ENCODE measurements at regions not wholly inside any gene's neighbourhood (a gene's known extent, or its start where the extent isn't known, plus 50 kb on each side); places are given as distances from the start of the nearest gene placed in this dataset.

GRCh38 chr4:66629927-66630326, 915.4 kb downstream of the CENPC start:
- TF ChIP-seq CTCF (IDR thresholded peaks at IDR 0.05; ENCODE audit: insufficient read depth, low read length, poor library complexity, severe bottlenecking) (no peak), EZH2phosphoT487 (conservative IDR thresholded peaks at IDR 0.05; ENCODE audit: low read length) (no peak)

Data from SU-DHL-6 (cell line).